ENCODE measurements at regions not wholly inside any gene's neighbourhood (a gene's known extent, or its start where the extent isn't known, plus 50 kb on each side); places are given as distances from the start of the nearest gene placed in this dataset.

DNA sequence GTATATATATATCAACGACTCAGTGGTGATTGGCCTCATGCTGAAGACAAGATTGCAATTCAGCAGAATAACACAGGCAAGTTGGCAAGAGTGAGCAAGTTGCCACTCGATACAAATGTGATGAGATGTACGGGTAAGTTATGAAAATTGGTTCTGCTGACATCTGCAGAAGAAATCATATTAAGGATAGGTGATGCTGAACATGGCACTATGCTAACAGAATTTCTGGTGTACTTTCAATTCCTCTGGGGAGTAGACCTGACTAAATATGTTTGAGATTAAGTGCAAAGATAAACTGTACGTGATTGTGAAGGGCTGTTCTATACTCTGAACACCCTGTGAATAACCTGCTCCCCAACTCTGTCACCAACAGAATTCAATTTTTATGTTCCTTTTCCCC is 758.2 kb downstream of the TBC1D32 start:
- Histone ChIP-seq H3K27me3 (ENCODE audit: insufficient read depth, low read depth, severe bottlenecking) (no peaks in the 10 kb centered on the region), H3K4me3 (ENCODE audit: low read depth, low read length) (no peak overlapping the region), H3K9me3 (ENCODE audit: severe bottlenecking) (no peaks in the 10 kb centered on the region), H3K36me3 (no peaks in the 10 kb centered on the region), H3K27ac (no peak overlapping the region)
- TF ChIP-seq, protein P1, sequence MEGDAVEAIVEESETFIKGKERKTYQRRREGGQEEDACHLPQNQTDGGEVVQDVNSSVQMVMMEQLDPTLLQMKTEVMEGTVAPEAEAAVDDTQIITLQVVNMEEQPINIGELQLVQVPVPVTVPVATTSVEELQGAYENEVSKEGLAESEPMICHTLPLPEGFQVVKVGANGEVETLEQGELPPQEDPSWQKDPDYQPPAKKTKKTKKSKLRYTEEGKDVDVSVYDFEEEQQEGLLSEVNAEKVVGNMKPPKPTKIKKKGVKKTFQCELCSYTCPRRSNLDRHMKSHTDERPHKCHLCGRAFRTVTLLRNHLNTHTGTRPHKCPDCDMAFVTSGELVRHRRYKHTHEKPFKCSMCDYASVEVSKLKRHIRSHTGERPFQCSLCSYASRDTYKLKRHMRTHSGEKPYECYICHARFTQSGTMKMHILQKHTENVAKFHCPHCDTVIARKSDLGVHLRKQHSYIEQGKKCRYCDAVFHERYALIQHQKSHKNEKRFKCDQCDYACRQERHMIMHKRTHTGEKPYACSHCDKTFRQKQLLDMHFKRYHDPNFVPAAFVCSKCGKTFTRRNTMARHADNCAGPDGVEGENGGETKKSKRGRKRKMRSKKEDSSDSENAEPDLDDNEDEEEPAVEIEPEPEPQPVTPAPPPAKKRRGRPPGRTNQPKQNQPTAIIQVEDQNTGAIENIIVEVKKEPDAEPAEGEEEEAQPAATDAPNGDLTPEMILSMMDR (IDR thresholded peaks at IDR 0.05; ENCODE audit: low read depth, low read length), result no peak
- DNase-seq, result no peak

DNA sequence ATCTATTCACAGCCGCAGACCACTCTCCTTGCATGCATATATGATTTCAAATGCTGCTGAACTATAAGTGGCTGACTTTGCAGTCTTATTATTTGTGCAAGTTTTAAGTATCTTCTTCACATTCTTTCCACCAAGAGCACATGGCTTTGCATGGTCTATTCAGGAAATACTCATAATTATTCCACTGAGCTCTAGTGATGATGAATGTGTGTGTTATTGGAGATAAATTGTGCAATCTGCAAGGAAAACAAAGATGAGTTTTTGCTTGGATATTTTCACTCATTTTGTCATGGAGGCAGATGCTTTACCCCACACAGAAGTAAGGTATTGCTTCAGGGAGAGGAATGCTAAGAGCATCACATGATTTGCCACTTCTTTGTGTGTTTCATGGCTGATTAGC is 764.6 kb downstream of the TBC1D32 start:
- peaks cover 2% of the 10 kb centered on the region for H3K9me3 ChIP-seq (ENCODE audit: severe bottlenecking)
- TF ChIP-seq, protein P1 (IDR thresholded peaks at IDR 0.05; ENCODE audit: low read depth, low read length), result no peak
- no peak for DNase-seq
- H3K4me3 ChIP-seq (ENCODE audit: low read depth, low read length), result no peak overlapping the region
- no peaks in the 10 kb centered on the region for H3K36me3 ChIP-seq
- H3K27me3 ChIP-seq (ENCODE audit: insufficient read depth, low read depth, severe bottlenecking), result no peaks in the 10 kb centered on the region
- no peak overlapping the region for H3K27ac ChIP-seq

DNA sequence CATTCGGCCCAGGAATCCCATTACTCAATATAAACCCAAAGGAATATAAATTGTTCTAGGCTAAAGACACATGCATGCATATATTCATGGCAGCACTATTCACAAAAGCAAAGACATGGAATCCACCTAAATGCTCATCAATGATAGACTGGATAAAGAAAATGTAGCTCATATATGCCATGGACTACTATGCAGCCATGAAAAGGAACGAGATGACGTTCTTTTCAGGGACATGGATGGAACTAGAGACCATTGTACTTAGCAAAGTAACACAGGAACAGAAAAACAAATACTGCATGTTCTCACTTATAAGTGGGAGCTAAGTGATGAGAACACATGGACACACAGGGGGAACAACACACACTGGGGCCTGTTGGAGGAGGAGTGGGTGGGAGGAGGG is 769.5 kb downstream of the TBC1D32 start:
- Histone ChIP-seq H3K4me3 (ENCODE audit: low read depth, low read length) (no peak overlapping the region), H3K36me3 (no peaks in the 10 kb centered on the region), H3K9me3 (ENCODE audit: severe bottlenecking) (peaks cover 3% of the 10 kb centered on the region), H3K27me3 (ENCODE audit: insufficient read depth, low read depth, severe bottlenecking) (no peaks in the 10 kb centered on the region), H3K27ac (no peak overlapping the region)
- TF ChIP-seq, protein P1 (IDR thresholded peaks at IDR 0.05; ENCODE audit: low read depth, low read length), result no peak
- DNase-seq, result no peak

DNA sequence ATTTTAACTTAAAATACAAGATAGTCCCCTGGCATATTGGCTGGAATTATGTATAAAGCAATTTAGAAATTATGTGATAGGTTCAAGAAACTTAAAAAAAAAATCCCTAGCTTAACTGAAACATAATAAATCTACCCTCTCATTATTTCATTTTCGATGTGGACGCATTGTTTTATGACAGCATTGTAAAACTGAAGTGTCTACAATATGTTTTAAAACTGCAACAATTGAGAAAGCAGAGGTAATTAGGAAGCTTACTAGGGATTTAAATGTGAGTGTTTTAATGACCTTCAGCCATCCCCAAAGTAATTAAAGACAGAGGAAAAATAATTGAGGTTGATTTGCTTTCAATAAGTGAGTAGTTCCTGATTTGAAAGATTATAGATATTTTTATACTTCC is 776.0 kb downstream of the TBC1D32 start:
- H3K4me3 ChIP-seq (ENCODE audit: low read depth, low read length), result no peak overlapping the region
- no peaks in the 10 kb centered on the region for H3K9me3 ChIP-seq (ENCODE audit: severe bottlenecking)
- TF ChIP-seq, protein P1 (IDR thresholded peaks at IDR 0.05; ENCODE audit: low read depth, low read length), result no peak
- no peak overlapping the region for H3K27ac ChIP-seq
- H3K27me3 ChIP-seq (ENCODE audit: insufficient read depth, low read depth, severe bottlenecking), result no peaks in the 10 kb centered on the region
- no peak for DNase-seq
- no peaks in the 10 kb centered on the region for H3K36me3 ChIP-seq

DNA sequence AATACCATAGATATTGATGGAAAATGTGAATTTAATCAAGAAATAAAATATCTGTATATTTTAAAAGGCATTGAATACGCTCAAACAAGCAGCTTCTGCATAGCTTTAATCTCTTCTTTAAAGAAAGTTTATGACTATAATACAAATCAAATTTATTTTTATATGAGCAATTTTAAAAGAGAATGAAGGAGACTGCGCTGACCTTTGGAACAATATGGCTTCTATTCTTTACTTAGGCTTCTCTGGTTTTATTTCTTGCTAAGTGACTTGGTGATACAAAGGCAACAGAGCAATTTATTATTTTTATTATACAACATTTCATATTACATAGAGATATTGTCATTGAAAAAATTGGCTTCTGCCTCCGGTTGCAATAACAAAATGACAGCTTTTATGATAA is 776.7 kb downstream of the TBC1D32 start:
- no peaks in the 10 kb centered on the region for H3K27me3 ChIP-seq (ENCODE audit: insufficient read depth, low read depth, severe bottlenecking)
- no peaks in the 10 kb centered on the region for H3K9me3 ChIP-seq (ENCODE audit: severe bottlenecking)
- H3K36me3 ChIP-seq, result no peaks in the 10 kb centered on the region
- H3K4me3 ChIP-seq (ENCODE audit: low read depth, low read length), result no peak overlapping the region
- TF ChIP-seq, protein P1 (IDR thresholded peaks at IDR 0.05; ENCODE audit: low read depth, low read length), result no peak
- no peak overlapping the region for H3K27ac ChIP-seq
- no peak for DNase-seq

DNA sequence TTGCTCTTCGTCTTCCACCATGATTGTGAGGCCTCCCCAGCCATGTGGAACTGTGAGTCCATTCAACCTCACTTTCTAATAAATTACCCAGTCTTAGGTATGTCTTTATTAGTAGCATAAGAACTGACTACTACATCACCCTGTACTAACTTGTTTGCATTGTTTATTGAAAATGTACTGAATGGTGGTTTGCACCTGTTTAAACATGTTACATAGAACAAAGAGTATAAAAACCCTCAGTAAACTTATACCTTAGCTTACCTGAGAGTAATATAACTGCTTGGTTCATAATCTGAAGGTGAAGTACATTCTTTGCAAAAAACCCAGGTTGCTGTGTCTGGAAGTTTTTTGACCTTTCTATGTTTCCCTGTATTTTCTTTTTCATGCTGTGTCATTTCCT is 777.8 kb downstream of the TBC1D32 start:
- TF ChIP-seq, protein P1 (IDR thresholded peaks at IDR 0.05; ENCODE audit: low read depth, low read length), result no peak
- no peaks in the 10 kb centered on the region for H3K9me3 ChIP-seq (ENCODE audit: severe bottlenecking)
- DNase-seq, result no peak
- no peak overlapping the region for H3K27ac ChIP-seq
- H3K27me3 ChIP-seq (ENCODE audit: insufficient read depth, low read depth, severe bottlenecking), result no peaks in the 10 kb centered on the region
- H3K4me3 ChIP-seq (ENCODE audit: low read depth, low read length), result no peak overlapping the region
- no peaks in the 10 kb centered on the region for H3K36me3 ChIP-seq
